ENCODE measurements at regions not wholly inside any gene's neighbourhood (a gene's known extent, or its start where the extent isn't known, plus 50 kb on each side); places are given as distances from the start of the nearest gene placed in this dataset.
"Not testable (repeated sequence)": the region's sequence is repeated elsewhere in the genome, so short reads cannot be mapped to it uniquely, and the experiment has no call there.

GRCh38 chr2:41187376-41188122, 735.7 kb upstream of the SLC8A1 start:
- no peak for DNase-seq

- DNase-seq = no peak
These were observed 742.3 kb upstream of the SLC8A1 start for GRCh38 chr2:41194230-41194629.

GRCh38 chr2:41197781-41198180, 745.9 kb upstream of the SLC8A1 start:
- DNase-seq = no peak

GRCh38 chr2:41199334-41199733, 747.4 kb upstream of the SLC8A1 start:
- no peak for DNase-seq

- DNase-seq = no peak
These were observed 752.4 kb upstream of the SLC8A1 start for GRCh38 chr2:41204315-41204714.

- no peak for DNase-seq
These were observed 754.1 kb upstream of the SLC8A1 start for GRCh38 chr2:41206004-41206403.

GRCh38 chr2:41207578-41207977, 755.7 kb upstream of the SLC8A1 start:
- DNase-seq = no peak

- DNase-seq = not testable (repeated sequence)
These were observed 758.1 kb upstream of the SLC8A1 start for GRCh38 chr2:41210030-41210429.

- no peak for DNase-seq
These were observed 765.1 kb upstream of the SLC8A1 start for GRCh38 chr2:41216978-41217377.

GRCh38 chr2:41222593-41222992, 770.7 kb upstream of the SLC8A1 start:
- DNase-seq = no peak

- no peak for DNase-seq
These were observed 782.2 kb upstream of the SLC8A1 start for GRCh38 chr2:41234093-41234492.

- DNase-seq = no peak
These were observed 789.6 kb upstream of the SLC8A1 start for GRCh38 chr2:41241325-41242000.

- DNase-seq = no peak
These were observed 790.1 kb upstream of the SLC8A1 start for GRCh38 chr2:41242001-41242331.

GRCh38 chr2:41267929-41268659, 779.7 kb upstream of the PKDCC start:
- no peak for DNase-seq

- no peak for DNase-seq
These were observed 764.6 kb upstream of the PKDCC start for GRCh38 chr2:41283079-41283775.

- DNase-seq = no peak
These were observed 754.3 kb upstream of the PKDCC start for GRCh38 chr2:41293491-41293890.

GRCh38 chr2:41294331-41294730, 753.5 kb upstream of the PKDCC start:
- no peak for DNase-seq

GRCh38 chr2:41313082-41313481, 734.7 kb upstream of the PKDCC start:
- no peak for DNase-seq

- no peak for DNase-seq
These were observed 733.2 kb upstream of the PKDCC start for GRCh38 chr2:41314511-41315070.

- no peak for DNase-seq
These were observed 728.4 kb upstream of the PKDCC start for GRCh38 chr2:41319437-41319836.

- DNase-seq = no peak
These were observed 727.3 kb upstream of the PKDCC start for GRCh38 chr2:41320491-41320890.

- no peak for DNase-seq
These were observed 726.5 kb upstream of the PKDCC start for GRCh38 chr2:41321351-41321750.

GRCh38 chr2:41326851-41327250, 721.0 kb upstream of the PKDCC start:
- DNase-seq = no peak
